Natural killer cell (primary cell): ENCODE measurements at regions not wholly inside any gene's neighbourhood (a gene's known extent, or its start where the extent isn't known, plus 50 kb on each side); places are given as distances from the start of the nearest gene placed in this dataset.
"Not testable (repeated sequence)": the region's sequence is repeated elsewhere in the genome, so short reads cannot be mapped to it uniquely, and the experiment has no call there.

Experiments used
- ATAC-seq, 3 donors: fragments of 150-1000 bp in 2 of 3; fragments of 200-7000 bp in 1 of 3; cut with Tn5 transposase; 1 replicate in 1 of 3; 2 replicates in 2 of 3; pipeline ENCODE4 v1.10.0; 2021; ENCODE audit warnings: mild to moderate bottlenecking in 2 of 3, moderate library complexity in 2 of 3
- DNase-seq, 2 donors: peaks; one replicate each; pipeline versions ENCODE4 v3.0.0 to v3.0.0-alpha.2; 2013 to 2021; ENCODE audit warnings: mixed read lengths in 1 of 2
- H3K27ac ChIP-seq: one replicate; pipeline ENCODE4 v1.5.1; 2013; ENCODE audit warnings: mild to moderate bottlenecking, low read length
- H3K27me3 ChIP-seq: one replicate; pipeline ENCODE4 v1.6.1; 2013; ENCODE audit warnings: low read length; ENCODE audit not compliant: control insufficient read depth, insufficient read depth
- H3K36me3 ChIP-seq: one replicate; pipeline ENCODE4 v1.6.1; 2013; ENCODE audit warnings: low read length; ENCODE audit not compliant: control insufficient read depth, insufficient read depth
- H3K4me1 ChIP-seq: one replicate; pipeline ENCODE4 v1.6.1; 2013; ENCODE audit warnings: low read length; ENCODE audit not compliant: control insufficient read depth, insufficient read depth
- H3K4me3 ChIP-seq: one replicate; pipeline ENCODE4 v1.5.1; 2013; ENCODE audit warnings: low read length
- H3K9me3 ChIP-seq: one replicate; pipeline ENCODE4 v1.6.1; 2013; ENCODE audit warnings: low read length; ENCODE audit not compliant: control insufficient read depth, insufficient read depth
- H3K27ac Mint-ChIP-seq, 2 donors: one replicate each; pipeline ENCODE4 v1.8.0; 2022; ENCODE audit warnings: mild to moderate bottlenecking in 2 of 2, mixed read lengths in 2 of 2, moderate library complexity in 1 of 2
- H3K27me3 Mint-ChIP-seq, 2 donors: one replicate each; pipeline ENCODE4 v1.8.0; 2022; ENCODE audit warnings: low read depth in 2 of 2, mixed read lengths in 2 of 2
- H3K36me3 Mint-ChIP-seq: one replicate; pipeline ENCODE4 v1.8.0; 2022; ENCODE audit warnings: mixed read lengths
- H3K4me1 Mint-ChIP-seq, 2 donors: one replicate each; pipeline ENCODE4 v1.8.0; 2022; ENCODE audit warnings: mixed read lengths in 2 of 2
- H3K4me3 Mint-ChIP-seq: one replicate; pipeline ENCODE4 v1.8.0; 2022; ENCODE audit warnings: mild to moderate bottlenecking, moderate library complexity, mixed read lengths
- H3K9me3 Mint-ChIP-seq, 2 donors: one replicate each; pipeline ENCODE4 v1.8.0; 2022; ENCODE audit warnings: mixed read lengths in 2 of 2
- CTCF ChIP-seq: fragments of 200-600 bp; IDR thresholded peaks from one replicate; pipeline ENCODE4 v1.8.0; 2022; ENCODE audit warnings: antibody characterized with exemption
- WGBS: methylation state at CpG from one replicate; pipeline ENCODE4 v1.1.7; 2013; ENCODE audit warnings: missing lambda C conversion rate; ENCODE audit not compliant: insufficient coverage; 5-methylcytosine and 5-hydroxymethylcytosine counted together
- intact Hi-C: fragments of 100-400 bp; cut with micrococcal nuclease; formaldehyde crosslinking; loops from one replicate; pipeline ENCODE4 v1.14.2; 2022

GRCh38 chr20:5463007-5463686, 146.4 kb upstream of the PROKR2 start:
- WGBS: 82% methylated on average over 8 of the region's 8 CpGs

GRCh38 chr20:5453745-5454144, 137.0 kb upstream of the PROKR2 start:
- H3K27ac ChIP-seq, DNase-seq, H3K4me3 ChIP-seq, H3K4me1 ChIP-seq, ATAC-seq, H3K9me3 ChIP-seq, H3K36me3 ChIP-seq, H3K9me3 Mint-ChIP-seq, H3K4me1 Mint-ChIP-seq, H3K27ac Mint-ChIP-seq, H3K36me3 Mint-ChIP-seq, H3K4me3 Mint-ChIP-seq, intact Hi-C loops, H3K27me3 ChIP-seq: not testable (repeated sequence)
- peaks cover 0 to 12% of the 10 kb centered on the region in 2 donors for H3K27me3 Mint-ChIP-seq
- 43% methylated on average over 5 of the region's 7 CpGs for WGBS

More at GRCh38 chr20:5463007-5463686, 146.4 kb upstream of the PROKR2 start:
- Mint-ChIP-seq H3K27me3 (peaks cover 18 to 39% of the 10 kb centered on the region in 2 donors), H3K36me3 (no peaks in the 10 kb centered on the region), H3K4me1 (no peaks in the 10 kb centered on the region), H3K4me3 (no peak overlapping the region), H3K27ac (no peak overlapping the region), H3K9me3 (peaks cover 4% of the 10 kb centered on the region in 2 donors)
- intact Hi-C loops: no loop called here
- H3K27ac ChIP-seq: no peak overlapping the region
- DNase-seq (no peak), ATAC-seq (no peak)
- no peaks in the 10 kb centered on the region for H3K9me3 ChIP-seq
- H3K4me1 ChIP-seq: no peaks in the 10 kb centered on the region
- H3K4me3 ChIP-seq: no peak overlapping the region
- no peaks in the 10 kb centered on the region for H3K36me3 ChIP-seq
- no peaks in the 10 kb centered on the region for H3K27me3 ChIP-seq
- no peak for TF ChIP-seq CTCF

GRCh38 chr20:5453316-5453715, 136.6 kb upstream of the PROKR2 start:
- H3K4me1 ChIP-seq, H3K27me3 ChIP-seq, H3K4me1 Mint-ChIP-seq, H3K9me3 ChIP-seq, H3K36me3 ChIP-seq, DNase-seq, H3K9me3 Mint-ChIP-seq, H3K27ac ChIP-seq, intact Hi-C loops, H3K4me3 ChIP-seq, H3K27ac Mint-ChIP-seq, H3K4me3 Mint-ChIP-seq, H3K36me3 Mint-ChIP-seq, ATAC-seq: not testable (repeated sequence)
- WGBS: 94% methylated on average over 27 of the region's 38 CpGs
- peaks cover 2 to 12% of the 10 kb centered on the region in 2 donors for H3K27me3 Mint-ChIP-seq

GRCh38 chr20:5452691-5453090, 135.9 kb upstream of the PROKR2 start:
- H3K27ac Mint-ChIP-seq, H3K4me1 Mint-ChIP-seq, H3K4me3 ChIP-seq, H3K4me1 ChIP-seq, H3K9me3 ChIP-seq, H3K36me3 ChIP-seq, H3K9me3 Mint-ChIP-seq, intact Hi-C loops, H3K27ac ChIP-seq, H3K27me3 ChIP-seq, H3K4me3 Mint-ChIP-seq, ATAC-seq, H3K36me3 Mint-ChIP-seq, DNase-seq: not testable (repeated sequence)
- H3K27me3 Mint-ChIP-seq: peaks cover 3 to 18% of the 10 kb centered on the region in 2 donors
- WGBS: 96% methylated on average over 30 of the region's 30 CpGs

GRCh38 chr20:5452286-5452685, 135.5 kb upstream of the PROKR2 start:
- ATAC-seq, DNase-seq, H3K27ac Mint-ChIP-seq, H3K9me3 ChIP-seq, H3K4me1 Mint-ChIP-seq, H3K36me3 Mint-ChIP-seq, H3K4me1 ChIP-seq, H3K27ac ChIP-seq, H3K27me3 ChIP-seq, H3K36me3 ChIP-seq, H3K4me3 Mint-ChIP-seq, H3K9me3 Mint-ChIP-seq, H3K4me3 ChIP-seq, intact Hi-C loops: not testable (repeated sequence)
- WGBS: 94% methylated on average over 19 of the region's 26 CpGs
- H3K27me3 Mint-ChIP-seq: peaks cover 3 to 19% of the 10 kb centered on the region in 2 donors
